SK-N-SH (cell line): ENCODE measurements at regions not wholly inside any gene's neighbourhood (a gene's known extent, or its start where the extent isn't known, plus 50 kb on each side); places are given as distances from the start of the nearest gene placed in this dataset.

ENCODE experiments used
- CTCF ChIA-PET: fragments of 300-600, 350-600 bp; formaldehyde crosslinking; extraction: SDS; loops from one replicate; lab custom pipeline; 2021; lab: Yijun Ruan, JAX
- POLR2A ChIA-PET: fragments of 350-600 bp; sonication (Branson Sonifier 250); formaldehyde crosslinking; extraction: SDS; loops from one replicate; lab custom pipeline; 2020; ENCODE audit warnings: antibody characterized with exemption, inconsistent platforms; lab: Yijun Ruan, JAX
- DNase-seq: peaks from one replicate; pipeline ENCODE4 v3.0.0; 2012
- H2AFZ ChIP-seq: fragments of 200-600 bp; sonication (generic); 2 replicates; pipeline ENCODE4 v1.8.1; 2016; ENCODE audit warnings: antibody characterized with exemption, mild to moderate bottlenecking, low read depth
- H3F3A ChIP-seq: fragments of 200-600 bp; sonication (generic); replicated peaks from 2 replicates; pipeline ENCODE3; 2016; ENCODE audit warnings: antibody characterized with exemption, mild to moderate bottlenecking; ENCODE audit not compliant: insufficient read depth
- H3K27ac ChIP-seq, 2 experiments: fragments of 200-500 bp in 1 of 2; fragments of 200-600 bp in 1 of 2; sonication (Bioruptor generic) in 1 of 2; sonication (generic), shearing (Covaris generic) in 1 of 2; 2 replicates each; pipeline versions ENCODE4 v1.5.1 to v1.6.1; 2014 to 2016; ENCODE audit warnings: low read depth in 2 of 2, inconsistent platforms in 1 of 2, low read length in 1 of 2, mild to moderate bottlenecking in 1 of 2, mixed read lengths in 1 of 2
- H3K27me3 ChIP-seq: fragments of 200-600 bp; sonication (generic), shearing (Covaris generic); 2 replicates; pipeline ENCODE4 v1.6.1; 2016; ENCODE audit warnings: mixed run types; ENCODE audit not compliant: insufficient read depth
- H3K36me3 ChIP-seq, 2 experiments: fragments of 200-500 bp in 1 of 2; fragments of 200-600 bp in 1 of 2; sonication (Bioruptor generic) in 1 of 2; sonication (generic) in 1 of 2; replicated peaks in 1 of 2; 2 replicates each; pipeline versions ENCODE3 to v1.5.1; 2014 to 2016; ENCODE audit warnings: low read length in 1 of 2, mild to moderate bottlenecking in 1 of 2; ENCODE audit not compliant: insufficient read depth in 2 of 2, control insufficient read depth in 1 of 2
- H3K4me1 ChIP-seq, 2 experiments: fragments of 200-500 bp in 1 of 2; fragments of 200-600 bp in 1 of 2; sonication (Bioruptor generic) in 1 of 2; sonication (generic), shearing (Covaris generic) in 1 of 2; 2 replicates each; pipeline versions ENCODE4 v1.5.1 to v1.6.1; 2014 to 2016; ENCODE audit warnings: low read depth in 1 of 2, low read length in 1 of 2, mixed run types in 1 of 2; ENCODE audit not compliant: insufficient read depth in 2 of 2, control insufficient read depth in 1 of 2
- H3K4me2 ChIP-seq: fragments of 200-600 bp; sonication (generic), shearing (Covaris generic); 2 replicates; pipeline ENCODE4 v1.6.1; 2017; ENCODE audit warnings: mixed run types
- H3K4me3 ChIP-seq, 2 experiments: fragments of 200-500 bp in 1 of 2; fragments of 200-600 bp in 1 of 2; sonication (Bioruptor generic) in 1 of 2; sonication (generic), shearing (Covaris generic) in 1 of 2; 2 replicates each; pipeline versions ENCODE4 v1.5.1 to v1.8.1; 2014 to 2016; ENCODE audit warnings: low read depth in 2 of 2, inconsistent platforms in 1 of 2, low read length in 1 of 2, mild to moderate bottlenecking in 1 of 2, mixed read lengths in 1 of 2, moderate library complexity in 1 of 2
- H3K79me2 ChIP-seq: fragments of 200-600 bp; sonication (generic); 2 replicates; pipeline ENCODE4 v1.8.1; 2017; ENCODE audit warnings: mild to moderate bottlenecking; ENCODE audit not compliant: insufficient read depth
- H3K9ac ChIP-seq: fragments of 200-600 bp; sonication (generic); 2 replicates; pipeline ENCODE4 v1.6.1; 2017; ENCODE audit warnings: mixed run types
- H3K9me2 ChIP-seq: fragments of 200-600 bp; sonication (generic); 2 replicates; pipeline ENCODE4 v1.6.1; 2017; ENCODE audit warnings: mixed run types
- H3K9me3 ChIP-seq: fragments of 200-600 bp; sonication (generic); 2 replicates; pipeline ENCODE4 v1.6.1; 2017; ENCODE audit warnings: mixed run types, mild to moderate bottlenecking, moderate library complexity
- H4K20me1 ChIP-seq: fragments of 200-600 bp; sonication (generic); 2 replicates; pipeline ENCODE4 v1.6.1; 2017; ENCODE audit warnings: mild to moderate bottlenecking, mixed run types; ENCODE audit not compliant: insufficient read depth
- CHD2 ChIP-seq: fragments of 150-350 bp; IDR thresholded peaks from 2 replicates; pipeline ENCODE4 v1.6.1; 2018; ENCODE audit warnings: low read length; ENCODE audit not compliant: partially characterized antibody
- CTCF ChIP-seq: fragments of 200-600 bp; sonication (generic); IDR thresholded peaks from 2 replicates; pipeline ENCODE4 v1.6.1; 2017; ENCODE audit warnings: antibody characterized with exemption, mild to moderate bottlenecking, moderate library complexity
- ELF1 ChIP-seq: IDR thresholded peaks from 2 replicates; pipeline ENCODE4 v1.4.0; 2012
- FOXJ3 ChIP-seq: sonication (generic); formaldehyde crosslinking; IDR thresholded peaks from 2 replicates; pipeline ENCODE4 v1.5.1; 2020; ENCODE audit warnings: mild to moderate bottlenecking, missing genetic modification reagents
- GABPA ChIP-seq: IDR thresholded peaks from 2 replicates; pipeline ENCODE4 v1.4.0; 2012; ENCODE audit warnings: low read depth, mild to moderate bottlenecking
- MEF2A ChIP-seq: IDR thresholded peaks from 2 replicates; pipeline ENCODE4 v1.4.0; 2012; ENCODE audit warnings: low read depth, borderline replicate concordance
- MXI1 ChIP-seq: IDR thresholded peaks from 2 replicates; pipeline ENCODE4 v1.6.1; 2012; ENCODE audit warnings: mild to moderate bottlenecking, low read depth, low read length, improper control_type of control experiment
- PBX3 ChIP-seq: IDR thresholded peaks from 2 replicates; pipeline ENCODE4; 2012
- POLR2AphosphoS5 ChIP-seq: IDR thresholded peaks from 2 replicates; pipeline ENCODE4 v1.6.1; 2012; ENCODE audit warnings: low read depth, low read length
- RAD21 ChIP-seq: IDR thresholded peaks from 2 replicates; pipeline ENCODE4 v1.6.1; 2012; ENCODE audit warnings: mild to moderate bottlenecking, low read length
- RCOR1 ChIP-seq: fragments of 150-350 bp; IDR thresholded peaks from 2 replicates; pipeline ENCODE4 v1.6.1; 2017; ENCODE audit warnings: antibody characterized with exemption, low read length
- REST ChIP-seq: IDR thresholded peaks from 2 replicates; pipeline ENCODE4 v1.6.1; 2012; ENCODE audit warnings: mild to moderate bottlenecking, low read depth, low read length, moderate library complexity
- RFX5 ChIP-seq: IDR thresholded peaks from 2 replicates; pipeline ENCODE4 v1.6.1; 2012; ENCODE audit warnings: mild to moderate bottlenecking, improper control_type of control experiment, low read length
- TAF1 ChIP-seq: IDR thresholded peaks from 2 replicates; pipeline ENCODE4 v1.6.1; 2012; ENCODE audit warnings: low read depth, mild to moderate bottlenecking, low read length, moderate library complexity, borderline replicate concordance
- USF1 ChIP-seq: IDR thresholded peaks from 2 replicates; pipeline ENCODE4 v1.4.0; 2012; ENCODE audit warnings: low read depth, borderline replicate concordance
- YY1 ChIP-seq: IDR thresholded peaks from 2 replicates; pipeline ENCODE4 v1.4.0; 2012; ENCODE audit warnings: low read depth, mild to moderate bottlenecking
- WGBS: methylation state at CpG from one replicate; pipeline ENCODE4 v1.1.6; 2017; ENCODE audit warnings: low lambda C conversion rate; 5-methylcytosine and 5-hydroxymethylcytosine counted together
- TF ChIP-seq, protein P1 (sequence below): fragments of 150-350 bp; IDR thresholded peaks from 2 replicates; pipeline ENCODE4 v1.6.1; 2016; ENCODE audit warnings: mild to moderate bottlenecking, low read depth, low read length
- TF ChIP-seq, protein P2 (sequence below): IDR thresholded peaks from 2 replicates; pipeline ENCODE4 v1.4.0; 2012; ENCODE audit warnings: low read depth
- TF ChIP-seq, protein P3 (sequence below): fragments of 150-350 bp; IDR thresholded peaks from 2 replicates; pipeline ENCODE4 v1.6.1; 2017; ENCODE audit warnings: antibody characterized with exemption, low read length, low read depth, borderline replicate concordance

DNA sequence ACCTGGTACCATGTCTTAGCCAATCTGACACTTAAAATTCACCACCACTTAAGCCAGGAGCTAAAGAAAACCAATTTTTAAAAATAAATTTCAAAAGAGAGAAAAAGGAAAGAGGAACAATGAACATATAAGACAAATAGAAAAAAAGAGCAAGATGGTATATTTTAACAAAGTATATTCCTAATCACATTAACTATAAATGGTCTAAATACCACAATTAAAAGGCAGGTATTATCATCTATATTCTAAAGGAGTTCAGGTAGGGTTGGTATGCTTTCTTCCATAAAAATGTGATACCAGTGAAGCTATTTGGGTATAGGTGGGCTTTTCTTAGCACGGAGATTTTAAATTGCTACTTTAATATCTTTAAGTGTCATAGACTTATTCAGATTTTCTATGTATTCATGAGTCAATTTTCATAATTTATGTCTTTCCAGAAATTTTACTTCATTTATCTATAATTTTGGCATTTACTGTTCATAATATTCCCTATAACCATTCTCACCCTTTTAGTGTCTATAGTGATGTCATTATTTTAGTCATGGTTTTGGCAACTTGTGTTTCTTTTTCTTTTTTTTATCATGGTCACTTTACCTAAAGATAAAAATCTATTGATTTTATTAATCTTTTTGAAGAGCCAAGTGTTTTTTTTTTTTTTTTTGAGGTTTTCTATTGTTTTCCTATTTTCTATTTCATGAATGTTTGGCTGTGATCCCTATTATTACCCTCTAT, 56.5 kb upstream of the IGLL5 start:
- TF ChIP-seq POLR2AphosphoS5, result no peak
- no peak for TF ChIP-seq USF1
- no peak for TF ChIP-seq MEF2A
- TF ChIP-seq, protein P1, sequence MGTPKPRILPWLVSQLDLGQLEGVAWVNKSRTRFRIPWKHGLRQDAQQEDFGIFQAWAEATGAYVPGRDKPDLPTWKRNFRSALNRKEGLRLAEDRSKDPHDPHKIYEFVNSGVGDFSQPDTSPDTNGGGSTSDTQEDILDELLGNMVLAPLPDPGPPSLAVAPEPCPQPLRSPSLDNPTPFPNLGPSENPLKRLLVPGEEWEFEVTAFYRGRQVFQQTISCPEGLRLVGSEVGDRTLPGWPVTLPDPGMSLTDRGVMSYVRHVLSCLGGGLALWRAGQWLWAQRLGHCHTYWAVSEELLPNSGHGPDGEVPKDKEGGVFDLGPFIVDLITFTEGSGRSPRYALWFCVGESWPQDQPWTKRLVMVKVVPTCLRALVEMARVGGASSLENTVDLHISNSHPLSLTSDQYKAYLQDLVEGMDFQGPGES, result no peak
- TF ChIP-seq RAD21, result no peak
- no peak for TF ChIP-seq GABPA
- TF ChIP-seq TAF1, result no peak
- TF ChIP-seq CHD2, result no peak
- TF ChIP-seq REST, result no peak
- TF ChIP-seq ELF1, result no peak
- no peak for TF ChIP-seq PBX3
- TF ChIP-seq, protein P2, sequence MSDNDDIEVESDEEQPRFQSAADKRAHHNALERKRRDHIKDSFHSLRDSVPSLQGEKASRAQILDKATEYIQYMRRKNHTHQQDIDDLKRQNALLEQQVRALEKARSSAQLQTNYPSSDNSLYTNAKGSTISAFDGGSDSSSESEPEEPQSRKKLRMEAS, result no peak
- TF ChIP-seq MXI1, result no peak
- TF ChIP-seq, protein P3, sequence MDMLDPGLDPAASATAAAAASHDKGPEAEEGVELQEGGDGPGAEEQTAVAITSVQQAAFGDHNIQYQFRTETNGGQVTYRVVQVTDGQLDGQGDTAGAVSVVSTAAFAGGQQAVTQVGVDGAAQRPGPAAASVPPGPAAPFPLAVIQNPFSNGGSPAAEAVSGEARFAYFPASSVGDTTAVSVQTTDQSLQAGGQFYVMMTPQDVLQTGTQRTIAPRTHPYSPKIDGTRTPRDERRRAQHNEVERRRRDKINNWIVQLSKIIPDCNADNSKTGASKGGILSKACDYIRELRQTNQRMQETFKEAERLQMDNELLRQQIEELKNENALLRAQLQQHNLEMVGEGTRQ, result no peak
- TF ChIP-seq RFX5, result no peak
- no peak for TF ChIP-seq YY1
- TF ChIP-seq CTCF, result no peak
- TF ChIP-seq FOXJ3, result no peak
- no peak for TF ChIP-seq RCOR1
- H3K4me3 ChIP-seq, result no peak overlapping the region
- no peaks in the 10 kb centered on the region for H3K36me3 ChIP-seq
- H3K9me3 ChIP-seq, result no peaks in the 10 kb centered on the region
- no peaks in the 10 kb centered on the region for H3K27me3 ChIP-seq
- H3K4me1 ChIP-seq, result no peaks in the 10 kb centered on the region
- ChIA-PET CTCF (interaction anchor here (1.5 to 2.1 kb wide), 5 partner anchors 17 to 124 kb away, joined by 4 to 9 read pairs (median 5); no protein-coding TSS in a partner anchor), POLR2A (no interaction called here)
- H3K27ac ChIP-seq, result no peak overlapping the region
- DNase-seq, result no peak
- no peaks in the 10 kb centered on the region for H4K20me1 ChIP-seq
- H3K79me2 ChIP-seq, result no peaks in the 10 kb centered on the region; the same call in 1 of the 2 replicates
- no peaks in the 10 kb centered on the region for H3F3A ChIP-seq
- no peak overlapping the region for H3K4me2 ChIP-seq
- WGBS, result 59% methylated on average over 1 of the region's 1 CpG
- H3K9ac ChIP-seq, result no peak overlapping the region
- H2AFZ ChIP-seq, result no peak overlapping the region
- no peaks in the 10 kb centered on the region for H3K9me2 ChIP-seq
